HG03280 (cell line): ENCODE measurements at regions not wholly inside any gene's neighbourhood (a gene's known extent, or its start where the extent isn't known, plus 50 kb on each side); places are given as distances from the start of the nearest gene placed in this dataset.
"Not testable (repeated sequence)": the region's sequence is repeated elsewhere in the genome, so short reads cannot be mapped to it uniquely, and the experiment has no call there.

Source experiments
- ATAC-seq: cut with Tn5 transposase; IDR thresholded peaks from one replicate; pipeline ENCODE4 v1.9.1; 2021; ENCODE audit warnings: mild to moderate bottlenecking, moderate library complexity; ENCODE audit not compliant: unreplicated experiment

GRCh38 chr18:995629-996028 is 91.0 kb downstream of the ADCYAP1 start:
- ATAC-seq, result no peak

GRCh38 chr18:997499-997898 is 92.8 kb downstream of the ADCYAP1 start:
- no peak for ATAC-seq

GRCh38 chr18:998936-999335 is 94.3 kb downstream of the ADCYAP1 start:
- no peak for ATAC-seq

- no peak for ATAC-seq
Measured at GRCh38 chr18:1002653-1003178, 98.0 kb downstream of the ADCYAP1 start.

DNA sequence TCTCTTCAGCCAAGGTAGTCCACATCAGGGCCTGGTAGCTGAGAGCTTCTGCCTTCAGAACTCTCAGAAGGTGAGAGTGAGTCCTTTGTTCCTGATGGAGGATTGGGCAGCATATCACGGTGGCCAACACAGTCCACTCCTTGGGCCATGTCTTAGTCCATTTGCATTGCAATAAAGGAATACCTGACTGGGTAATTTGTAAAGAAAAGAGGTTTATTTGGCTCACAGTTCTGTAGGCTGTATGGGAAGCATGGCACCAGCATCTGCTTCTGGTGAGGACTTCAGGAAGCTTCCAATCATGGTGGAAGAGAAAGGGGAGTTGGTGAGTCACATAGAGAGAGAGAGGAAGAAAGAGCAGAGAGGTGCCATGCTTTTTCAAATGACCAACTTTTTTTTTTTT is 98.8 kb downstream of the ADCYAP1 start:
- no peak for ATAC-seq

DNA sequence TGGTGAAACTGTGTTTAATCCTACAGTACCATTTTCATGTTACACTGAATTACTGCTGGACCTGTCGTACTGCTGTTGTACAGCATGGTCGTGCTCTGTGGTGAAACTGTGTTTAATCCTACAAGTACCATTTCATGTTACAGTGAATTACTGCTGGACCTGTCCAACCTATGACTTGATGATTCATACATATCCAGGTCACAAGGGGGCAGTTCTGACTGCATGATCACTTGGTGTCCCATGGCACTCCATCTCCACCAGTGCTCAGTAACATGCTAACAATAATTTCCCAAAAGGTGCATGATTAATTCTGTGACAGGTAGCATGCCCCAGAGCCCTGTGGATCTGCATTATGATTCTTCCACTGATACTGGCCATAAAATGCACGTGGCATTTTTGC is 101.6 kb downstream of the ADCYAP1 start:
- ATAC-seq, result no peak

DNA sequence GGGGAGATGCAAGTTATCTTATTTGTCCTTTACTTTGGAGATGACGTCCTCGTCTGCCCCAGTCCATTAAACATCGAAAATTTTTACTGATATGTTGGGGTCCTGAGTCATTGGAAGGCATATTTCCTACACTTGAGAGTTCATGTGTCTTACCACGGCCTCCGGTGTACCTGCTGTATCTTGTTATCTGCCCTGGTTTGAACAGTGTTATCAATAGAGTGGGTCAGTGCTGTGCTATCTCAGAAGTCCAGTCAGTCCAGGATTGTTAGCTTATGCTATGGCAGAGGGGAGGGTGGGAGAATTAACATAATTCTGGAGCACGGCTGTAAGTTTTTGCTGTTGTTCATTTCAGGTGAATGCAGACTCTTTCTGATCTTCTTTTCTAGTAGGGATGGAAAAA is 102.3 kb downstream of the ADCYAP1 start:
- no peak for ATAC-seq

GRCh38 chr18:1011349-1011748 is 106.7 kb downstream of the ADCYAP1 start:
- no peak for ATAC-seq

- no peak for ATAC-seq
Measured at GRCh38 chr18:1012775-1013174, 108.1 kb downstream of the ADCYAP1 start.

DNA sequence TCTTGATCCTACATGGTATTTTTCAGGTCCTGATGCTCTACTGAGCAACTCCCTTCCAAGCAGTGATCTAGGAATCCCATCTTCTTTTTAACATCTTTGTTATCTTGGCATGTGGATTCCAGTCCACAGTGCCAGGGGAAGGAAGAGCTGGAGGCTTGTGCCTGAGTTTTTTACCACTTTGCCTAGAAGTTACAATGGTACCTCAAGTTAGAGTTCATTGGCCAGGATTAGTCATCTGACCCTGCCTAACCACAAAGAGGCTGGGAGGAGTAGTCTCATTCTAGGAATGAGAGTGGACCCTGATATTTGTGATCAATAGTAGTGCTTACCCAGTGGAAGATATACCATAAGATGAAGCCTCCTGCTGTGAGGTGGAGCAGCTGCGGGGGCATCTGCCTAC is 109.3 kb downstream of the ADCYAP1 start:
- ATAC-seq, result no peak

GRCh38 chr18:1014509-1014908 is 109.8 kb downstream of the ADCYAP1 start:
- no peak for ATAC-seq

DNA sequence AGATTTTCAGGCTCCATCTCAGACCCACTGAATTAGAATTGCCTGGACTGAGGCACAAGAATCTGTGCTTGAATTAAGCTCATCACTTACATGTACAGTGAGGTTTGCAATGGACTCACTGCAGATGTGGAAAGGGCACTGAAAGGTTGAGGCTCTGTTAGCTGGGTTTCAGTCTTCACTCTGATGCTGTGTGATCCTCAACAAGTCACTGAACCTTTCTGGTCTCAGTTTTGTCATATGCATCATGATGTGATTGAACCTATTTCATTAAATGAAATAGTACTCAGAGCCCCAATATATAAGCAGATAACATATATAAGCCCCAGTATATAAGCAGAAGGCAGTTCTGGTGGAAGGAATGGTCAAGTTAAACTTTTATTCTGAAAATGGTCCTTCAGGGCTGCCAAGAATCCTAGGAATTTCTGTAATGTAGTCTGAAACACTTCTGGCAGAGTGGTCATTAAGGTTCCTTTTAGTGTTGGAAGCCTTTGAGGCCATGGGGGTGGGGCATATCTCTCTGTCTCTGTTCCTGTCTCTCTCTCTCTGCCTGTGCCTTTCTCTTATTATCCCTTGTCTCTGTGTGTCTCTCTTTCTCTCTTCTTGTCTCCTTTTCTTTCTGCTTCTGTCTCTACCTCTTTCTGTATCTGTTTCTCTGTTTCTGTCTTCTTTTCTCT is 110.4 kb downstream of the ADCYAP1 start:
- no peak for ATAC-seq

DNA sequence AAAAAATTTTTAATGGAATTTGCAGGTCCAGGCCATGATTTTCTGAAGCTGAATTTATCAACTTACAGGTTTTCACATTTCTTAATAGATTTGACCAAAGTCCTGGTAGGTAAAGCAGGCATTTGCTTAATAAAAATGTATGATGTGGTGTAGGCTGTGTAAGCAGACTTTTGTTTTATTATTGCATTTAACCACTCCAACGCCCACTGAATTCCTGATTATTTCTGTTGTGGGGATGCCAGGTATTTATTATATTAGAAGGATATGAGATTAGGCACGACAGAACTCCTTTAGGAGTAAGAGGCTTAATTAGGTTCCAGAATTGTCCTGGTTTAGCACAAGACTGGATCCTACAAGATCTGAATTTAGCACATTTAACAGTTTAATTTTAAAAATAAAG is 111.1 kb downstream of the ADCYAP1 start:
- ATAC-seq, result no peak

DNA sequence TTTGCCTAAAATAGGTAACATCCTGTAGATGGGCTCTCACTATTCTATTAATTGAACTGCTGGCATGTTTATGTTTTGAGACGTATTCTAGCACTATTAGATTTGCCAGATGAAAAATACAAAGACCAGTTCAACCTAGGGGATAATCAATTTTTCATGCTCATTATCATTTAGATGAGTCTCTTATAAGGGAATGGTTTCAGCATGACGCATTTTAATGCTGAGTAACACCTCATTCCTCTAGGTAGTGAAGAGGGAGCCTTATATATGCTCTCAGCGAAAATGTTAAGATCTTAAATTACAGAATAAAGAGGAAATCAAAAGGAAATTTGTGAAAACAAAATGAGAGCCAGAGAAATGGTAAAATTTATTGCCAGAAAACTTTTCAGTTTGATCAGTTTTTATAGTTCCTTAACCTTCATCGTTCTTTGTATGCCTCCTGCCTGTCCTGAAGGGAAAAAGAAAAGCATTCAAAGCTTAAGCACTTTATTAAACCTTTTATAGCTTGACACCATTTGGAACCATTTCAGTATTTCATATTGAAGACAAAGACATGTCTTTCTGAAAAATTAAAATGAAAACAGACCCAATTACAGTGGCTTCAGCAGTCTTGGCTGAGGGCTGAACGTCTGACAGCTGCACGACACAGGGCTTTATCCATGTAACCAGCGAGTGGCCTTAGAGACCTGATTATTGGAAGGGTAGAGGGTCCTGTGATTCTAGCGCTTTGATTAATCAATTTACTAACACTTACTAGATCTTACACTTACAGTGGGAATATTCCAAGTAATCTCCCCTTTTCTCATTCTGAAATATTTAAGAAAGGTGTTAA is 112.8 kb downstream of the ADCYAP1 start:
- ATAC-seq, result no peak

GRCh38 chr18:1018181-1018681 is 113.6 kb downstream of the ADCYAP1 start:
- ATAC-seq, result no peak

- ATAC-seq, result no peak
Measured at GRCh38 chr18:1019191-1019590, 114.5 kb downstream of the ADCYAP1 start.

DNA sequence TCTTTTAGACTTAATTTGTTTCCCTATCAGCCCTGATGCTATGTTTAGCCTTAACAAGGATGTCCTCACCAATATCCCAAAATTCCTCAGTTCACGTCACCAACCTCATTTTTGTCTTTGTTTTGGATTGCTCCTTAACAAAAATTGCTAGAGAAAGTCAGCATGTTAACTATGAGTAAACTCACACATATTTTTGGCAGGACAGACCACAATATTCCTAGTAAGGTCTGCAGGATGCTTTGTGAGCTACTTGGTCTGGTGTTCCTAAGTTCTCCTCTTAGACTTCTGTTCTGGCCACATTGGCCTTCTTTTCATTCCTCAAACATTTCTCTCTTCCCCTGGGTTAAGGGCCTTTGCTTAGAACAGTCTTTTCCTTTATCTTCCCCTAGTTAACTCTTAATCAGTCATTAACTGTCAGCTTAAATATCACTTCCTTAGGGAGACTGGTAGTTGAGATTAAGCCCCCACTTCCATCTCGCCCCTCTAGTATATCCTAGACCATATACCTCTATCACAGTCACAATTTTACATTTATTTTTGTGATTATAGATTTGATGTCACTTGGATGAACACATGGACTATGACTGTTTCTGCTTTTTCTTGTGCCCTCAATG is 116.2 kb downstream of the ADCYAP1 start:
- no peak for ATAC-seq

DNA sequence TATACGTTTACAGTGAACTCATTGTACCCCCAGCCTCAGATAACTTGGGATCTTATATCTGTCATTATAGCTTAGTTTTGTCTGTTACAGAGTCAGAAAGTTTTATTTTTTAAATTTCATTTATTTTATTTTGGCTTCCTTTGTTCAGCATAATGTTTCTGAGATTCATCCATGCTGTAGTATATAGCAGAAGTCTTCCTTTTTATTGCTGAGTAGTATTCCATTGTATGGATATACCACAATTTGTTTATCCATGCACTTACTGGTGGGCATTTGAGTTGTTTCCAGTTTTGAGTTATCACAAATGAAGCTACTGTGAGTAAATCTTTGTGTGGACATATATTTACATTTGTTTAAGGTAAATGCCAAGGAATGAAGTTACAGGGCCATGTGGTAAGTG is 122.3 kb downstream of the ADCYAP1 start:
- ATAC-seq, result no peak

DNA sequence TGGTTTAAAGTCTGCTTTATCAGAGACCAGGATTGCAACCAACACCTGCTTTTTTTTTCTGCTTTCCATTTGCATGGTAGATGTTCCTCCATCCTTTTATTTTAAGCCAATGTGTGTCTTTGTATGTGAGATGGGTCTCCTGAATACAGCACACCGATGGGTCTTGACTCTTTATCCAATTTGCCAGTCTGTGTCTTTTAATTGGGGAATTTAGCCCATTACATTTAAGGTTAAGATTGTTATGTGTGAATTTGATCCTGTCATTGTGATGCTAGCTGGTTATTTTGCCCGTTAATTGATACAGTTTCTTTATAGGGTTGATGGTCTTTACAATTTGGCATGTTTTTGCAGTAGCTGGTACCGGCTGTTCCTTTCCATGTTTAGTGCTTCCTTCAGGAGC is 128.4 kb downstream of the ADCYAP1 start:
- ATAC-seq, result not testable (repeated sequence)

DNA sequence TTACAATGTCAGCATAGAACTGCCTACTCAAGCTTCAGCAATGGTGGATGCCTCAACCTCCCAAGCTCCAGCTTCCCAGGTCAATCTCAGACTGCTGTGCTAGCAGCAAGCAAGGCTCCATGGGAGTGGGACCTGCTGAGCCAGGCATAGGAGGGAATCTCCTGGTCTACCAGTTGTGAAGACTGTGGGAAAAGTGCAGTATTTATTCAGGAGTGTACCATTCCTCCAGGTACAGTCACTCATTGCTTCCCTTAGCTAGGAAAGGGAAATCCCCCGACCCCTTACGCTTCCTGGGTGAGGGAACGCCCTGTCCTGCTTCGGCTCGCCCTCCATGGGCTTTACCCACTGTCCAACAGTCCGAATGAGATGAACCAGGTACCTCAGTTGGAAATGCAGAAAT is 130.3 kb downstream of the ADCYAP1 start:
- no peak for ATAC-seq

GRCh38 chr18:1036926-1037325 is 132.3 kb downstream of the ADCYAP1 start:
- ATAC-seq, result no peak

DNA sequence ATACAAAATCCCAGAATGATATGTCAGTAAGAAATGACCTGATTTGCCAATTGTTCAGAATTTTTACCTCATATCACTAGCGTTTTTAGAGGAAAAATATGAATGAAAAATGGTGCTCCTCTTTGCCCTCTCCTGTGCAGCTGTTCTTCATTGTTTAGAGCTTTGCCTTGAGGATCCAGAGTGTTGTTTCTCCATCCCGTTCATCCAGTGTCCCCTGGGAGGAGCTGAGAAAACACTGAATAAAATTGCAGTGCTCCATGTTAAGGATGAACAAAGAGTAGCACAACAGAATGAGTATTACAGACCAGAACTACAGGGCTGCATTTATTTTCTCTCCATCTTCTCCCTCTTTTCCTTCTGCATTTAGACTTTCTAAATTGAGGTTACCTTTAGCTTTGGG is 133.1 kb downstream of the ADCYAP1 start:
- ATAC-seq, result no peak
